ENCODE measurements at regions not wholly inside any gene's neighbourhood (a gene's known extent, or its start where the extent isn't known, plus 50 kb on each side); places are given as distances from the start of the nearest gene placed in this dataset.

DNA sequence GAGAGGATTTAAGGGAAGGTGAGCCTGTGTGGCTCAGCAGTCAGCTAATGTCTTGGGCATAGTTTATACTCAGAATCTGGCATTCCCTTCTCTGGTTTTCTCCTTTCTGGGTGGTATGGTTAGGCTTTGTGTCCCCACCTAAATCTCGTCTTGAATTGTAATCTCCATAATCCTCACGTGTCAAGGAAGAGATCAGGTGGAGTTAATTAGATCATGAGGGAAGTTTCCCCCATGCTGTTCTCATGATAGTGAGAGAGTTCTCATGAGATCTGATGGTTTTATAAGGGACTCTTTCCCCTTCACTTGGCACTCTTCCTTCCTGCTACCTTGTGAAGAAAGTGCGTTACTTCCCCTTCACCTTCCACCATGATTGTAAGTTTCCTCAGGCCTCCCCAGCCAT lies 169.8 kb upstream of the PELI2 start:
- TF ChIP-seq POLR2A (IDR thresholded peaks at IDR 0.05), result no peak
- no peak for TF ChIP-seq EP300 (IDR thresholded peaks at IDR 0.05; ENCODE audit: low read depth)
